ENCODE measurements at regions not wholly inside any gene's neighbourhood (a gene's known extent, or its start where the extent isn't known, plus 50 kb on each side); places are given as distances from the start of the nearest gene placed in this dataset.

DNA sequence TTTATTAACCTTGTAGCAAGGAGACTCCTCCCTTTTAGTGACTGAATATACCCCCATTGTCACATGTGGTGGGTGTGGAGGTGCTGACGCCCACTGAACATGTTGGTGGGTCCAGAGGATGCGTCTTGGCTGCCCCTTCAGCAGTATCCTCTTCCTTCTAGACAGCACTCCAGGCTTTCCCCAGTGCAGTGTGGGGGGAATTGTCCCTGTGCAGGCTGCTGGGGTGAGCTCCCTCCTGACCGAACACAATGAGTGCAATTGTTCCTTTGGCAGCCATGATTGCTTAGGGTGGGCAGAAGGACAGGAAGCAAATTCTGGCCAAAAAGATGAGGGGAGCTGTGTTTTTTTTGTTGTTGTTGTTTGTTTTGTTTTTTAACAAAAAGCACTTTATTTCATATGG, 209.3 kb upstream of the PDE10A start:
- intact Hi-C loops (cut with micrococcal nuclease; ENCODE audit: unreplicated experiment): no loop called here
- no peak for DNase-seq (ENCODE audit: low read depth, low spot score)
- ChIA-PET POLR2A (no interaction called here), CTCF (no interaction called here)
- ATAC-seq: no peak
- H3K9me3 ChIP-seq (ENCODE audit: control insufficient read depth, insufficient read depth, low read depth, low read length): no peaks in the 10 kb centered on the region
- no peaks in the 10 kb centered on the region for H3K36me3 ChIP-seq (ENCODE audit: control insufficient read depth, insufficient read depth, low read length)
- in situ Hi-C loops (cut with HindIII; ENCODE audit: low pct_unique_long_range_greater_than_20kb, low sequenced_read_pairs): no loop called here
- BruUV-seq (replicated peaks): no TSS peak
- no peak overlapping the region for H3K4me3 ChIP-seq (ENCODE audit: low read depth in 2 of 2, low read length in 2 of 2)
- H3K4me1 ChIP-seq (ENCODE audit: control insufficient read depth, insufficient read depth, low read length): no peaks in the 10 kb centered on the region
- H3K27me3 ChIP-seq (ENCODE audit: control insufficient read depth, insufficient read depth, low read length): peaks cover 28% of the 10 kb centered on the region
- H3K27ac ChIP-seq (ENCODE audit: low read length): no peak overlapping the region
- TF ChIP-seq SIN3A (IDR thresholded peaks at IDR 0.05; ENCODE audit: borderline replicate concordance, insufficient read depth, low read depth, low read length) (no peak), POLR2AphosphoS5 (IDR thresholded peaks at IDR 0.05; ENCODE audit: low read depth, low read length) (no peak)
- TF ChIP-seq, protein P1, sequence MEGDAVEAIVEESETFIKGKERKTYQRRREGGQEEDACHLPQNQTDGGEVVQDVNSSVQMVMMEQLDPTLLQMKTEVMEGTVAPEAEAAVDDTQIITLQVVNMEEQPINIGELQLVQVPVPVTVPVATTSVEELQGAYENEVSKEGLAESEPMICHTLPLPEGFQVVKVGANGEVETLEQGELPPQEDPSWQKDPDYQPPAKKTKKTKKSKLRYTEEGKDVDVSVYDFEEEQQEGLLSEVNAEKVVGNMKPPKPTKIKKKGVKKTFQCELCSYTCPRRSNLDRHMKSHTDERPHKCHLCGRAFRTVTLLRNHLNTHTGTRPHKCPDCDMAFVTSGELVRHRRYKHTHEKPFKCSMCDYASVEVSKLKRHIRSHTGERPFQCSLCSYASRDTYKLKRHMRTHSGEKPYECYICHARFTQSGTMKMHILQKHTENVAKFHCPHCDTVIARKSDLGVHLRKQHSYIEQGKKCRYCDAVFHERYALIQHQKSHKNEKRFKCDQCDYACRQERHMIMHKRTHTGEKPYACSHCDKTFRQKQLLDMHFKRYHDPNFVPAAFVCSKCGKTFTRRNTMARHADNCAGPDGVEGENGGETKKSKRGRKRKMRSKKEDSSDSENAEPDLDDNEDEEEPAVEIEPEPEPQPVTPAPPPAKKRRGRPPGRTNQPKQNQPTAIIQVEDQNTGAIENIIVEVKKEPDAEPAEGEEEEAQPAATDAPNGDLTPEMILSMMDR (IDR thresholded peaks at IDR 0.05): no peak

DNA sequence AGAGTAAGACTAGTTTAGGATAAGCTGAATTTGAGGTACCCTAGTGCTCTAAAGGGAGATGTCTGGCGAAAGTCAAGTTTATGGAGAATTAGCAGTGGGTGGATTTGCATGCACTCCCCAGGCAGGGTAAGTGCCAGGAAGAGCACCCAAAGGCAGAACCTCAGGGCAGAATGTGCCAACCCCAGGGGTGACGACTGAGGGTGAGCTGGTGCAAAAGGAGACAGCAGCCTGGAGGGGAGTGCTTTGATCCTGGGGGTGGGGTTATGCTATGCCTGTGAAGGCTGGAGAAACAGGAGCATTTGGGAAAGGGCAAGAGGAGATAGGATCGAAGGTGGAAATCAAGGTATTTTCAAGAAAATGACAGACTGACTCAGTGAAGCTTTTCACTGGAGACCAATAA, 208.5 kb upstream of the PDE10A start:
- H3K27me3 ChIP-seq (ENCODE audit: control insufficient read depth, insufficient read depth, low read length): peaks cover 21% of the 10 kb centered on the region
- TF ChIP-seq SIN3A (IDR thresholded peaks at IDR 0.05; ENCODE audit: borderline replicate concordance, insufficient read depth, low read depth, low read length): no peak
- TF ChIP-seq, protein P2, sequence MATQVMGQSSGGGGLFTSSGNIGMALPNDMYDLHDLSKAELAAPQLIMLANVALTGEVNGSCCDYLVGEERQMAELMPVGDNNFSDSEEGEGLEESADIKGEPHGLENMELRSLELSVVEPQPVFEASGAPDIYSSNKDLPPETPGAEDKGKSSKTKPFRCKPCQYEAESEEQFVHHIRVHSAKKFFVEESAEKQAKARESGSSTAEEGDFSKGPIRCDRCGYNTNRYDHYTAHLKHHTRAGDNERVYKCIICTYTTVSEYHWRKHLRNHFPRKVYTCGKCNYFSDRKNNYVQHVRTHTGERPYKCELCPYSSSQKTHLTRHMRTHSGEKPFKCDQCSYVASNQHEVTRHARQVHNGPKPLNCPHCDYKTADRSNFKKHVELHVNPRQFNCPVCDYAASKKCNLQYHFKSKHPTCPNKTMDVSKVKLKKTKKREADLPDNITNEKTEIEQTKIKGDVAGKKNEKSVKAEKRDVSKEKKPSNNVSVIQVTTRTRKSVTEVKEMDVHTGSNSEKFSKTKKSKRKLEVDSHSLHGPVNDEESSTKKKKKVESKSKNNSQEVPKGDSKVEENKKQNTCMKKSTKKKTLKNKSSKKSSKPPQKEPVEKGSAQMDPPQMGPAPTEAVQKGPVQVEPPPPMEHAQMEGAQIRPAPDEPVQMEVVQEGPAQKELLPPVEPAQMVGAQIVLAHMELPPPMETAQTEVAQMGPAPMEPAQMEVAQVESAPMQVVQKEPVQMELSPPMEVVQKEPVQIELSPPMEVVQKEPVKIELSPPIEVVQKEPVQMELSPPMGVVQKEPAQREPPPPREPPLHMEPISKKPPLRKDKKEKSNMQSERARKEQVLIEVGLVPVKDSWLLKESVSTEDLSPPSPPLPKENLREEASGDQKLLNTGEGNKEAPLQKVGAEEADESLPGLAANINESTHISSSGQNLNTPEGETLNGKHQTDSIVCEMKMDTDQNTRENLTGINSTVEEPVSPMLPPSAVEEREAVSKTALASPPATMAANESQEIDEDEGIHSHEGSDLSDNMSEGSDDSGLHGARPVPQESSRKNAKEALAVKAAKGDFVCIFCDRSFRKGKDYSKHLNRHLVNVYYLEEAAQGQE (IDR thresholded peaks at IDR 0.05; ENCODE audit: insufficient read depth in 1 of 2, low read depth in 2 of 2, low read length in 1 of 2): no peak
- TF ChIP-seq POLR2AphosphoS5 (IDR thresholded peaks at IDR 0.05; ENCODE audit: low read depth, low read length): no peak
- TF ChIP-seq, protein P1 (IDR thresholded peaks at IDR 0.05): no peak
- TF ChIP-seq TCF7L2 (IDR thresholded peaks at IDR 0.05; ENCODE audit: low read depth, low read length): no peak
- no peaks in the 10 kb centered on the region for H3K36me3 ChIP-seq (ENCODE audit: control insufficient read depth, insufficient read depth, low read length)
- no peak overlapping the region for H3K4me3 ChIP-seq (ENCODE audit: low read depth in 2 of 2, low read length in 2 of 2)
- POLR2A ChIA-PET: no interaction called here
- DNase-seq (ENCODE audit: low read depth, low spot score) (no peak), ATAC-seq (no peak)
- H3K4me1 ChIP-seq (ENCODE audit: control insufficient read depth, insufficient read depth, low read length): no peaks in the 10 kb centered on the region
- in situ Hi-C loops (cut with HindIII; ENCODE audit: low pct_unique_long_range_greater_than_20kb, low sequenced_read_pairs) (no loop called here), intact Hi-C loops (cut with micrococcal nuclease; ENCODE audit: unreplicated experiment) (no loop called here)
- no peak overlapping the region for H3K27ac ChIP-seq (ENCODE audit: low read length)
- BruUV-seq (replicated peaks): no TSS peak
- no peaks in the 10 kb centered on the region for H3K9me3 ChIP-seq (ENCODE audit: control insufficient read depth, insufficient read depth, low read depth, low read length)
- CTCF ChIA-PET: no interaction called here

DNA sequence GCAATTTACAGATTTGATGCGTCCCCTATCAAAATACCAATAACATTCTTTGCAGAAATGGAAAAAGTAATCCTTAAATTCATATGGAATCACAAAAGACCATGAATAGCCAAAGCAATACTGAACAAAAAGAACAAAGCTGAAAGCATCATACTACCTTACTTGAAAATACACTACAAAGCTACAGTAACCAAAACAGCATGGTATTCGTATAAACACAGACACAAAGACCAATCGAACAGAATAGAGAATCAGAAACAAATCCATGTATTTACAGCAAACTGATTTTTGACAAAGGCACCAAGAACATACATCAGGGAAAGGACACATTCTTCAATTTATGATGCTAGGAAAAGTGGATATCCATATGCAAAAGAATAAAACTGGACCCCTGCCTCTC, 206.5 kb upstream of the PDE10A start:
- CTCF ChIA-PET: no interaction called here
- ATAC-seq: no peak
- intact Hi-C loops (cut with micrococcal nuclease; ENCODE audit: unreplicated experiment) (no loop called here), in situ Hi-C loops (cut with HindIII; ENCODE audit: low pct_unique_long_range_greater_than_20kb, low sequenced_read_pairs) (no loop called here)
- DNase-seq (ENCODE audit: low read depth, low spot score): no peak
- H3K4me1 ChIP-seq (ENCODE audit: control insufficient read depth, insufficient read depth, low read length): no peaks in the 10 kb centered on the region
- H3K27ac ChIP-seq (ENCODE audit: low read length): no peak overlapping the region
- no peaks in the 10 kb centered on the region for H3K36me3 ChIP-seq (ENCODE audit: control insufficient read depth, insufficient read depth, low read length)
- no peak overlapping the region for H3K4me3 ChIP-seq (ENCODE audit: low read depth in 2 of 2, low read length in 2 of 2)
- no peaks in the 10 kb centered on the region for H3K9me3 ChIP-seq (ENCODE audit: control insufficient read depth, insufficient read depth, low read depth, low read length)
- peaks cover 9% of the 10 kb centered on the region for H3K27me3 ChIP-seq (ENCODE audit: control insufficient read depth, insufficient read depth, low read length)
- TF ChIP-seq, protein P1 (IDR thresholded peaks at IDR 0.05): no peak
- TF ChIP-seq, protein P2 (IDR thresholded peaks at IDR 0.05; ENCODE audit: insufficient read depth in 1 of 2, low read depth in 2 of 2, low read length in 1 of 2): no peak
- TF ChIP-seq TCF7L2 (IDR thresholded peaks at IDR 0.05; ENCODE audit: low read depth, low read length) (no peak), SIN3A (IDR thresholded peaks at IDR 0.05; ENCODE audit: borderline replicate concordance, insufficient read depth, low read depth, low read length) (no peak), POLR2AphosphoS5 (IDR thresholded peaks at IDR 0.05; ENCODE audit: low read depth, low read length) (no peak)
- POLR2A ChIA-PET: no interaction called here
- no TSS peak for BruUV-seq (replicated peaks)

All from Panc1 (cell line).